K562 (cell line): ENCODE measurements at regions not wholly inside any gene's neighbourhood (a gene's known extent, or its start where the extent isn't known, plus 50 kb on each side); places are given as distances from the start of the nearest gene placed in this dataset.
A peak's percentile ranks its signal among the peaks of the same experiment; 100 is the strongest.

Experiments used
- ARID1B ChIP-seq: fragments of 450-650 bp; IDR thresholded peaks from 2 replicates; pipeline ENCODE4 v1.6.1; 2016; ENCODE audit warnings: antibody characterized with exemption, mild to moderate bottlenecking, inconsistent platforms
- CBFA2T2 ChIP-seq: fragments of 450-650 bp; conservative IDR thresholded peaks from 2 replicates; pipeline ENCODE4 v1.6.1; 2017; ENCODE audit warnings: mild to moderate bottlenecking
- CBFA2T3 ChIP-seq: fragments of 450-650 bp; IDR thresholded peaks from 2 replicates; pipeline ENCODE4 v1.6.1; 2017
- ESRRA ChIP-seq: fragments of 450-650 bp; IDR thresholded peaks from 2 replicates; pipeline ENCODE4 v1.6.1; 2014; ENCODE audit warnings: low read depth, mild to moderate bottlenecking, moderate library complexity, borderline replicate concordance
- FOXA3 ChIP-seq, 2 experiments: fragments of 450-650 bp in 1 of 2; sonication (generic) in 1 of 2; formaldehyde crosslinking; IDR thresholded peaks in 1 of 2; conservative IDR thresholded peaks in 1 of 2; 2 replicates each; pipeline versions ENCODE4 v1.4.0 to v1.8.0; 2020 to 2022; ENCODE audit warnings: mild to moderate bottlenecking in 2 of 2, missing genetic modification reagents in 1 of 2
- HLTF ChIP-seq: fragments of 450-650 bp; IDR thresholded peaks from 2 replicates; pipeline ENCODE4 v1.6.1; 2016
- HNRNPL ChIP-seq: fragments of 200-400 bp; formaldehyde crosslinking; IDR thresholded peaks from 2 replicates; pipeline ENCODE4 v1.6.1; 2017; ENCODE audit warnings: low read depth, mild to moderate bottlenecking, low read length
- KAT2B ChIP-seq: IDR thresholded peaks from one replicate; pipeline ENCODE4 v1.6.1; 2012; ENCODE audit warnings: low read depth, mild to moderate bottlenecking, control low read depth, inconsistent platforms, low read length, moderate library complexity
- MLLT1 ChIP-seq, 2 experiments: fragments of 450-650 bp; IDR thresholded peaks; 2 replicates each; pipeline ENCODE4 v1.6.1; 2016
- NCOR1 ChIP-seq: fragments of 450-650 bp; IDR thresholded peaks from 2 replicates; pipeline ENCODE4 v1.6.1; 2016; ENCODE audit warnings: mild to moderate bottlenecking, moderate library complexity
- NEUROD1 ChIP-seq: fragments of 150-350 bp; IDR thresholded peaks from 2 replicates; pipeline ENCODE4 v1.6.1; 2014; ENCODE audit warnings: borderline replicate concordance, low read length, low read depth; ENCODE audit not compliant: partially characterized antibody
- PURB ChIP-seq: sonication (generic); formaldehyde crosslinking; IDR thresholded peaks from 2 replicates; pipeline ENCODE4 v1.9.0; 2021; ENCODE audit warnings: low read depth, mild to moderate bottlenecking, missing genetic modification reagents
- RBM15 ChIP-seq: fragments of 200-400 bp; formaldehyde crosslinking; IDR thresholded peaks from 2 replicates; pipeline ENCODE4 v1.6.1; 2018; ENCODE audit warnings: mild to moderate bottlenecking, low read length, moderate library complexity; ENCODE audit not compliant: insufficient read depth
- RCOR1 ChIP-seq, 2 experiments: IDR thresholded peaks; 2 replicates each; pipeline ENCODE4 v1.6.1; 2012; ENCODE audit warnings: low read depth in 2 of 2, low read length in 2 of 2, borderline replicate concordance in 1 of 2, improper control_type of control experiment in 1 of 2
- SIRT6 ChIP-seq: IDR thresholded peaks from one replicate; pipeline ENCODE4 v1.6.1; 2012; ENCODE audit warnings: low read depth, mild to moderate bottlenecking, control low read depth, inconsistent platforms, low read length, moderate library complexity
- STAG1 ChIP-seq: sonication (generic); formaldehyde crosslinking; IDR thresholded peaks from 2 replicates; pipeline ENCODE4 v1.5.0; 2020; ENCODE audit warnings: missing genetic modification reagents, borderline replicate concordance
- STAT5A ChIP-seq: IDR thresholded peaks from 2 replicates; pipeline ENCODE4 v1.6.1; 2012; ENCODE audit warnings: low read length, inconsistent platforms, borderline replicate concordance
- TAL1 ChIP-seq: fragments of 450-650 bp; IDR thresholded peaks from 2 replicates; pipeline ENCODE4 v1.6.1; 2016; ENCODE audit warnings: mild to moderate bottlenecking
- TBP ChIP-seq: optimal IDR thresholded peaks from 2 replicates; pipeline ENCODE3; 2011; ENCODE audit warnings: low read depth, low read length, improper control_type of control experiment
- WHSC1 ChIP-seq: IDR thresholded peaks from one replicate; pipeline ENCODE4 v1.6.1; 2012; ENCODE audit warnings: low read length, control low read depth, inconsistent platforms
- ZNF57 ChIP-seq: fragments of 450-650 bp; formaldehyde crosslinking; IDR thresholded peaks from 2 replicates; pipeline ENCODE4 v1.4.0; 2020; ENCODE audit warnings: mild to moderate bottlenecking, moderate library complexity
- TF ChIP-seq, protein P1 (sequence below): fragments of 450-650 bp; IDR thresholded peaks from 2 replicates; pipeline ENCODE4 v1.6.1; 2016; ENCODE audit warnings: low read depth, mild to moderate bottlenecking, moderate library complexity
- TF ChIP-seq, protein P2 (sequence below): fragments of 450-650 bp; IDR thresholded peaks from 2 replicates; pipeline ENCODE4 v1.6.1; 2016; ENCODE audit warnings: mild to moderate bottlenecking

- TF ChIP-seq STAG1 (CRISPR knock-in tag) (no peak), MLLT1 (IDR thresholded peaks at IDR 0.05) (peak in 1 of 2 experiments; percentile 67; a peak in 1 of 4 replicates), RBM15 (no peak), CBFA2T2 (peak; percentile 46; the same call in 1 of the 2 replicates), NCOR1 (no peak), RCOR1 (IDR thresholded peaks at IDR 0.05; ENCODE audit: borderline replicate concordance in 1 of 2, low read depth in 2 of 2, low read length in 2 of 2) (0 out of 4 replicates have a peak, but pooled peaks of 1 of the 2 experiments have one; percentile 5), TAL1 (peak; percentile 67), HNRNPL (no peak), NEUROD1 (no peak), ESRRA (peak; percentile 68; the same call in 1 of the 2 replicates), SIRT6 (no peak), ZNF57 (CRISPR knock-in tag) (no peak), STAT5A (no peak), TBP (no peak), WHSC1 (no peak), KAT2B (no peak), PURB (no peak), FOXA3 (CRISPR knock-in tag; conservative IDR thresholded peaks at IDR 0.05 in 1 of 2, IDR thresholded peaks at IDR 0.05 in 1 of 2) (no peak), ARID1B (peak; percentile 40; the same call in 1 of the 2 replicates), CBFA2T3 (peak; percentile 66), HLTF (no peak)
- TF ChIP-seq, protein P1, sequence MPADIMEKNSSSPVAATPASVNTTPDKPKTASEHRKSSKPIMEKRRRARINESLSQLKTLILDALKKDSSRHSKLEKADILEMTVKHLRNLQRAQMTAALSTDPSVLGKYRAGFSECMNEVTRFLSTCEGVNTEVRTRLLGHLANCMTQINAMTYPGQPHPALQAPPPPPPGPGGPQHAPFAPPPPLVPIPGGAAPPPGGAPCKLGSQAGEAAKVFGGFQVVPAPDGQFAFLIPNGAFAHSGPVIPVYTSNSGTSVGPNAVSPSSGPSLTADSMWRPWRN: peak; percentile 58; the same call in 1 of the 2 replicates
- TF ChIP-seq, protein P2, sequence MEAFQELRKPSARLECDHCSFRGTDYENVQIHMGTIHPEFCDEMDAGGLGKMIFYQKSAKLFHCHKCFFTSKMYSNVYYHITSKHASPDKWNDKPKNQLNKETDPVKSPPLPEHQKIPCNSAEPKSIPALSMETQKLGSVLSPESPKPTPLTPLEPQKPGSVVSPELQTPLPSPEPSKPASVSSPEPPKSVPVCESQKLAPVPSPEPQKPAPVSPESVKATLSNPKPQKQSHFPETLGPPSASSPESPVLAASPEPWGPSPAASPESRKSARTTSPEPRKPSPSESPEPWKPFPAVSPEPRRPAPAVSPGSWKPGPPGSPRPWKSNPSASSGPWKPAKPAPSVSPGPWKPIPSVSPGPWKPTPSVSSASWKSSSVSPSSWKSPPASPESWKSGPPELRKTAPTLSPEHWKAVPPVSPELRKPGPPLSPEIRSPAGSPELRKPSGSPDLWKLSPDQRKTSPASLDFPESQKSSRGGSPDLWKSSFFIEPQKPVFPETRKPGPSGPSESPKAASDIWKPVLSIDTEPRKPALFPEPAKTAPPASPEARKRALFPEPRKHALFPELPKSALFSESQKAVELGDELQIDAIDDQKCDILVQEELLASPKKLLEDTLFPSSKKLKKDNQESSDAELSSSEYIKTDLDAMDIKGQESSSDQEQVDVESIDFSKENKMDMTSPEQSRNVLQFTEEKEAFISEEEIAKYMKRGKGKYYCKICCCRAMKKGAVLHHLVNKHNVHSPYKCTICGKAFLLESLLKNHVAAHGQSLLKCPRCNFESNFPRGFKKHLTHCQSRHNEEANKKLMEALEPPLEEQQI: no peak
These were observed 188.0 kb downstream of the SOX2 start (continued) for GRCh38 chr3:181899702-181900101.
